Esophagus muscularis mucosa (tissue), 4 donors: ENCODE measurements at regions not wholly inside any gene's neighbourhood (a gene's known extent, or its start where the extent isn't known, plus 50 kb on each side); places are given as distances from the start of the nearest gene placed in this dataset.

Experiments
- DNase-seq: peaks from one replicate; pipeline ENCODE4 v3.0.0-alpha.2; 2017; ENCODE audit errors: extremely low spot score
- H3K27ac ChIP-seq, 4 donors: fragments of 200-600 bp; sonication (generic); replicated peaks in 1 of 4; 1 replicate in 3 of 4; 2 replicates in 1 of 4; pipeline ENCODE4 v1.5.1; 2016 to 2019; ENCODE audit warnings: mild to moderate bottlenecking in 1 of 4
- H3K27me3 ChIP-seq, 4 donors: fragments of 200-600 bp; sonication (generic); one replicate each; pipeline versions ENCODE4 v1.5.1 to v1.6.0; 2016 to 2019
- H3K36me3 ChIP-seq, 4 donors: fragments of 200-600 bp; sonication (generic); one replicate each; pipeline ENCODE4 v1.5.1; 2016 to 2019
- H3K4me1 ChIP-seq, 4 donors: fragments of 200-600 bp; sonication (generic); one replicate each; pipeline ENCODE4 v1.5.1; 2016 to 2019
- H3K4me3 ChIP-seq, 4 donors: fragments of 200-600 bp; sonication (generic); 1 replicate in 2 of 4; 2 replicates in 2 of 4; pipeline ENCODE4 v1.5.1; 2016 to 2019; ENCODE audit warnings: mild to moderate bottlenecking in 4 of 4, moderate library complexity in 1 of 4
- H3K9me3 ChIP-seq, 4 donors: fragments of 200-600 bp; sonication (generic); 1 replicate in 3 of 4; 2 replicates in 1 of 4; pipeline ENCODE4 v1.5.1; 2016 to 2019
- CTCF ChIP-seq, 3 experiments: fragments of 200-600 bp in 2 of 3; fragments of 450-650 bp in 1 of 3; sonication (generic) in 2 of 3; IDR thresholded peaks; one replicate each; pipeline ENCODE4 v1.5.1; 2017 to 2019; ENCODE audit warnings: antibody characterized with exemption in 3 of 3, mild to moderate bottlenecking in 2 of 3, moderate library complexity in 1 of 3
- EP300 ChIP-seq: sonication (generic); formaldehyde crosslinking; IDR thresholded peaks from one replicate; pipeline ENCODE4 v1.6.1; 2017; ENCODE audit warnings: antibody characterized with exemption
- POLR2A ChIP-seq: fragments of 450-650 bp; IDR thresholded peaks from one replicate; pipeline ENCODE4 v1.6.1; 2017; ENCODE audit warnings: antibody characterized with exemption, moderate library complexity, mild to moderate bottlenecking, low read depth
- POLR2AphosphoS5 ChIP-seq, 2 donors: sonication (generic); formaldehyde crosslinking; IDR thresholded peaks; one replicate each; pipeline ENCODE4 v1.6.1; 2017; ENCODE audit warnings: antibody characterized with exemption in 2 of 2
- WGBS: methylation state at CpG from one replicate; pipeline ENCODE4 v1.1.5; 2018; 5-methylcytosine and 5-hydroxymethylcytosine counted together
- intact Hi-C: fragments of 100-400 bp; cut with DNase I; formaldehyde crosslinking; loops from one replicate; pipeline ENCODE4 v1.15.1; 2023

GRCh38 chr4:133938061-133938460, 263.5 kb downstream of the PABPC4L start:
- Histone ChIP-seq H3K36me3 (no peaks in the 10 kb centered on the region), H3K9me3 (no peaks in the 10 kb centered on the region), H3K27me3 (no peaks in the 10 kb centered on the region), H3K27ac (no peak overlapping the region), H3K4me3 (no peak overlapping the region), H3K4me1 (no peaks in the 10 kb centered on the region)
- intact Hi-C loops: no loop called here
- TF ChIP-seq CTCF (IDR thresholded peaks at IDR 0.05) (no peak), EP300 (no peak)
- no peak for DNase-seq

- Histone ChIP-seq H3K4me3 (no peak overlapping the region), H3K27me3 (no peaks in the 10 kb centered on the region), H3K9me3 (no peaks in the 10 kb centered on the region), H3K27ac (no peak overlapping the region), H3K4me1 (no peaks in the 10 kb centered on the region), H3K36me3 (no peaks in the 10 kb centered on the region)
- 90% methylated on average over 1 of the region's 1 CpG for WGBS
- TF ChIP-seq POLR2AphosphoS5 (IDR thresholded peaks at IDR 0.05): no peak
- intact Hi-C loops: no loop called here
- DNase-seq: no peak
These were observed 271.9 kb downstream of the PABPC4L start for GRCh38 chr4:133929531-133930239.

- WGBS: 86% methylated on average over 8 of the region's 8 CpGs
- no peak overlapping the region for H3K4me3 ChIP-seq
- H3K27ac ChIP-seq: no peak overlapping the region
- TF ChIP-seq POLR2A (no peak), POLR2AphosphoS5 (IDR thresholded peaks at IDR 0.05) (no peak), EP300 (no peak), CTCF (IDR thresholded peaks at IDR 0.05) (no peak)
- DNase-seq: no peak
- no peaks in the 10 kb centered on the region for H3K9me3 ChIP-seq
- no peaks in the 10 kb centered on the region for H3K4me1 ChIP-seq
- no peaks in the 10 kb centered on the region for H3K27me3 ChIP-seq
- intact Hi-C loops: no loop called here
- no peaks in the 10 kb centered on the region for H3K36me3 ChIP-seq
These were observed 280.1 kb downstream of the PABPC4L start for GRCh38 chr4:133921280-133922195.

- intact Hi-C loops: no loop called here
- TF ChIP-seq POLR2A (no peak), CTCF (IDR thresholded peaks at IDR 0.05) (no peak), EP300 (no peak), POLR2AphosphoS5 (IDR thresholded peaks at IDR 0.05) (no peak)
- 88% methylated on average over 2 of the region's 2 CpGs for WGBS
These were observed 281.4 kb downstream of the PABPC4L start for GRCh38 chr4:133920236-133920635.

GRCh38 chr4:133910165-133910564, 291.4 kb downstream of the PABPC4L start:
- DNase-seq: no peak
- intact Hi-C loops: no loop called here
- TF ChIP-seq POLR2AphosphoS5 (IDR thresholded peaks at IDR 0.05) (no peak), CTCF (IDR thresholded peaks at IDR 0.05) (no peak), EP300 (no peak), POLR2A (no peak)
- 77% methylated on average over 3 of the region's 3 CpGs for WGBS
- H3K36me3 ChIP-seq: no peaks in the 10 kb centered on the region
- no peak overlapping the region for H3K27ac ChIP-seq
- H3K27me3 ChIP-seq: no peaks in the 10 kb centered on the region
- H3K4me3 ChIP-seq: no peak overlapping the region
- no peaks in the 10 kb centered on the region for H3K4me1 ChIP-seq
- peaks cover 0 to 3% (median 0%) of the 10 kb centered on the region in 4 donors for H3K9me3 ChIP-seq

More at GRCh38 chr4:133920236-133920635, 281.4 kb downstream of the PABPC4L start:
- Histone ChIP-seq H3K27ac (no peak overlapping the region), H3K4me1 (no peaks in the 10 kb centered on the region), H3K36me3 (no peaks in the 10 kb centered on the region), H3K27me3 (no peaks in the 10 kb centered on the region), H3K9me3 (no peaks in the 10 kb centered on the region), H3K4me3 (no peak overlapping the region)
- DNase-seq: no peak
